Adrenal gland (tissue), 5 donors: ENCODE measurements at regions not wholly inside any gene's neighbourhood (a gene's known extent, or its start where the extent isn't known, plus 50 kb on each side); places are given as distances from the start of the nearest gene placed in this dataset.

ENCODE experiments used
- CTCF ChIP-seq, 6 experiments: fragments of 450-650 bp in 4 of 6; fragments of 200-600 bp in 2 of 6; sonication (generic) in 1 of 6; IDR thresholded peaks; 1 replicate in 5 of 6; 2 replicates in 1 of 6; pipeline versions ENCODE4 v1.5.1 to v1.8.0; 2016 to 2021; ENCODE audit warnings: antibody characterized with exemption in 6 of 6, mild to moderate bottlenecking in 2 of 6, moderate library complexity in 1 of 6
- POLR2A ChIP-seq, 2 donors: fragments of 450-650 bp; IDR thresholded peaks; one replicate each; pipeline ENCODE4 v1.6.1; 2017; ENCODE audit warnings: antibody characterized with exemption in 2 of 2, mild to moderate bottlenecking in 2 of 2, moderate library complexity in 1 of 2
- donor health status: DM: no; HTN: no; CAD: no.

- no peak for TF ChIP-seq POLR2A (IDR thresholded peaks at IDR 0.05)
- no peak for TF ChIP-seq CTCF (IDR thresholded peaks at IDR 0.05)
These were observed 168.6 kb downstream of the KLF13 start for GRCh38 chr15:31495281-31495680.
